GM19043 (cell line): ENCODE measurements at regions not wholly inside any gene's neighbourhood (a gene's known extent, or its start where the extent isn't known, plus 50 kb on each side); places are given as distances from the start of the nearest gene placed in this dataset.

Experiments
- ATAC-seq: cut with Tn5 transposase; IDR thresholded peaks from one replicate; pipeline ENCODE4 v1.9.1; 2021; ENCODE audit warnings: low read depth; ENCODE audit not compliant: unreplicated experiment

DNA sequence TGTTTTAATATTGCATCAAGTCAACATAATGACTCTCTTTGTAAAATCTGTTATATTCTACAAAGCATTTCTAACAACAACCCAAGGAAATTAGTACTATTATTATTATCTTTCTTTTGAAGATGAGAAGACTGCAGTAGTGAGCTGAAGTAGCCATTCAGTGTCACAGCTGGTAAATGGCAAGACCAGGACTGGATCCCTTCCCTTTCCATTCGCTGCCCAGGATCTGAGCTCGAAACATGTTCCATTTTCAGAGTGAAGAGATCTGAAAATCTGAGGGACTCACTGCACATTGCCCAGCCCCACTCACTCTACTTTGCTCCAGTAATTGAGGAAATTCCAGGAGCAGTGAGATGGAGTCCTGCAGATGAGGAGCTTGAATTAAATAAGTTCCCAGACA, 240.0 kb upstream of the BLID start:
- ATAC-seq: no peak

DNA sequence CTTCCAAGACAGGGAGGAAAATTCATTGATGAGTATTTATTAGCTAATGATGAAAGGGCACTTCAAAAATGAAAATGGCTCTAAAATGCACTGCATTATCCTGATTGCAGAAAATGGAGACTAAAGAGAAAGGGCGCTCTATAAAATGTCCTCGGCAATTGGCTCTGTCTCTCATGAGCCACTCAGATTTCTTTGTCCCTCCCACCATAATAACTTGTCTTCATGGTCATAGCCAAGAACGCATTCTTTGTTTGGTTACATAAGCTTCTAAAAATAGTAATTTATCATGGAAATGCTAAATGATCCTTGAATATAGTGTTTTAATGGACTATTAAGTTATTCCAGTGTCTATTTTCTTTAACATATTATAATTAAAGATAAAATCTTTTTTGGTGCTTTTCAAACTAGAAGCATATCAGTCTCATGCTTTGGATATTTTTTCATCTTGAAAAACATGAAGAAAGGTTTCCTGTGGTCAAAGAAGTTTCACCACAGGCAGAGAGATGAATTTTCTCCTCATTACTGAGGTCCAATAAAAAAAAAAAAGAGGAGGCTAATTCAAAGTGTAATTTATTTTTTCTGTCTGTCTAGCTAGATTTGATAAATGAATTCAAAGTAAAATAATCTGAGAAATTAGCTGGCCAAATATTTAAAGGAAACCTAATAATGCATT, 238.1 kb upstream of the BLID start:
- ATAC-seq: no peak

- no peak for ATAC-seq
These were observed 237.5 kb upstream of the BLID start for GRCh38 chr11:122353561-122353960.

DNA sequence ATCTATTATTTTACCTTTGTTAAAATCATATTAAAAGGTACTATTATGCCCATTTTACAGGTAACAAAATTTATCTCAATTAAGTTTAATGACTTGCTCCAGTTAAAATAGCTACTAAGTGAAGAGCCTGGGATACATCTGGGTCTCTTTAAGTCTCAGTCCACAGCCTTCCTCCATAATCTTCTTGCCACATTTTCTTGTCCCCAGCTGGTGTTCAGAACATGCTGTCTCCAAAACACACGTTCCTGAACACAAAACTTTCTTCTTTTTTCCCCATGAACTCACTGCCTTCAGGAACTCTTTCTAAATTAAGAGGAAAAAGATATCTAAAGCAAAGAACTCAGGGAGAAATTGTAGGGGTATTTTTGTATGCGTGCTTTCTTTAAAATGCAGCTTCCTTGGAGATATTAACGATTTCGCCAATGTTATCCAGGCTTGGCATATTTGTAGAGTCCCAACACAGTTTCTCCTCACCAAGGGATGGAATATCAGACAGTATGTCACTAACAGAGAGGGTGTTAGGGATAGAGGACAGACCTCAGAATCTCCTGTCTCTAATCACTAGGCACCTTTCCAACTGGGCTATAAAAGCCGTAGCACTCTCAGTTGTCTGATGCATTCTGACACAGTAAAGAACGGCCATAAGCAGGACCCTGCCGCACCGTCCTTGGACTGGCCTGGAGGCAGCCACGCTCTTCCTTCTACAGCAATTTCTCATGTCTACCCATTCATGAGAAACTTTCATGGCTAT, 232.8 kb upstream of the BLID start:
- ATAC-seq: no peak

- no peak for ATAC-seq
These were observed 230.0 kb upstream of the BLID start for GRCh38 chr11:122346006-122346405.

DNA sequence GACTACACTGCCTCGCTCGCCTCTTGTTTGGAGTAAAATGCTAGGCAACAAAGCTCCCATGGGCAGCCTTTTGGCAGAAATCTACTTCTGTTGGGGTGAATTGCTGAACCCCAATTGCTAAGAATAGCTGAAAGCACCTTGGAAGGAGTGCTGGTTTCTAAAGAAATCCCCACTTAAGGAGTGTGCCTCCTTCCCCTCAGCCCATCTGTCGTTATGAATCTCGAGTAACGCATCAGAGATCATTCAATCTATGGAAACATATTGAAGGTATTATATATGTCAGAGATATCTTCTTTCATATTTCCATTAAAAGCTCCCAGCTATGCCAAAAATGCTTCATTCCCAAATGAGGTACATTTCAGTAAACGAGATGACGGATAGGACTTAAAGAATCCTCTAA, 229.6 kb upstream of the BLID start:
- ATAC-seq: no peak

DNA sequence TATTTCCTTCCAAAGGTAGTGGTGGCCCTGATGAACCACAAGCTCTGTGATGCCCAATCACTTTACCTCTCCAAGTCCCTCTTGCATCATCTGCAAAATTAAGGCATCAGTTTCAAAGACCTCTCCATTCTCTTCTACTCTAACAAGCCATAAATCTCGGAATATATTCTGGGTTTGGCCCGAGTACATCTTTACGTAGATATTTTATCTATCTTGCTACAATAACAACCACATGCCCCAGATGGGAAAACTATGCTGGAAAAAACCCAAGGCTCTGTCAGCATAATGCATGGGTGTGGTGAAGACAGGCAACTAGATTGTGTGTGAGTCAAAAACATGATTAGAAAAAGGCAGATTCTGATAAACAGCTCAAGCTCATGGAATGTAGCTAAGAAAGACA, 228.2 kb upstream of the BLID start:
- ATAC-seq: no peak

- no peak for ATAC-seq
These were observed 227.2 kb upstream of the BLID start for GRCh38 chr11:122343210-122343609.

DNA sequence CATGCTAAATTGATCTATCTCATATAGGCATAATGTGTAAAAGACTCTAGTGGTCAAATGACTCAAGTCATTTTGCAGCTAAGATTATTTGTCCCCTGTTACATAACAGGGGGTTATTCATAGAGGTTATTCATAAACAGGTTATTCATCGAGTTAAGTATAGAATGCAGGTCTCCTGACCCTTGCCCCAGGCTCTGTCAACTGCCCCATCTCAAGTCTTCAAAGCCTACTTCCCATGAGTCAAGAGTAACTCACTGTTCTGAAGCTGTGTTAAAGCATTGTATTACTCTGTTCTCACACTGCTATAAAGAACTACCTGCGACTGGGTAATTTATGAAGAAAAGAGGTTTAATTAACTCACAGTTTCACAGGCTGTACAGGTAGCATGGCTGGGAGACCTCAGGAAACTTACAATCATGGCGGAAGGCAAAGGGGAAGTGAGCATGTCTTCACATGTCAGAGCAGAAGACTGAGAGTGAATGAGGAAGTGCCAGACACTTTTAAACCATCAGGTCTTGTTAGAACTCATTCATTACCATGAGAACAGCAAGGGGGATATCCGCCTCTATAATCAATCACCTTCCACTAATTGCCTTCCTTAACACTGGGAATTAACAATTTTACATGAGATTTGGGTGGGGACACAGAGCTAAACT, 226.2 kb upstream of the BLID start:
- ATAC-seq: no peak

DNA sequence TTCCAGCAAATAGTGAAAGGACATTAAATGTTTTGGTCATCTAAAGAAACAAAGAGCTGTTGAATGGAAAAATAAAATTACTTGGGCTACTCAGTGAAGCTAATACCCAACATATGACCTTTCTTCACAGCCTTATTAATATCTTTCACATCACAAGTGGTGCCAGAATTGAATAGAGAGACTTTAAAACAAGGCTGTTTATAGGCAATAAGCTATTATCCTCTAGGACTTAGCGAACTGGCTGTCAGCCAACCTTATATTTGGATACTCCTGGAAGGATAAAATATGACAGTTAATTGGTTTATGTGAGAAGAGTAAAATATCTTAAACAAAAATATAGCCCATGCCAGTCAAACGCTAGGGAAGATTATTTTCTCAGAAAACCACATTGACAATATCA, 225.5 kb upstream of the BLID start:
- ATAC-seq: no peak

DNA sequence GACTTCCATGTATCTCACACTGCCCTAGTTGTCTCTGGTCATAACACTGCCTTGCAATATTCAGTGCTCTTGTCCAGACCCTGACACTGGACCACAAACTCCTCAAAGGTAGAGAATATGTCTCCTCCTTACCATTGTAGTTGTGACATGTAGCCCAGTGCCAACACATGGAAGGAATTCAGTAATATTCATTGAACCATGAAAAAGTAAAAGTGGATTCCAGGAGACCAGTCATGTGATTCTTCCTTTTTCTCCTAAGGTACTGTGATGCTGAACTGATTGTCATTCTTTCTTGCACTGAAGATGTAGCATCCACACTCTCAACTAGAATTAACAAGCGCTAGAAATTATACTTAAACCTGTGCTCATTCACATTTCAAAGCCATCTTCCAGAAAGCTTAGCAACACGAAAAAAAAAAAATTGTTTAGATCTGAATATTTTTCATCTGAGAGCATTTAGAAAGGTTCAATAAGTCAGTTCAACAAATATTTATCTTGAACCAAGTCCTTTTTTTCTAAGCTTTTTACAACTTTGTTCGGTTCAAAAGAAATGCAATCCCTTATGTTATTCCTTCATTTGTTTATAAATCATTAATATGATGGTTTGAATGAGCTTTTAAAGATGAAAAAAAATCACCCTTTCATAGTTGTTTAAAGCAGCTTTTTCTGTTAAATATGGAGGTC, 224.7 kb upstream of the BLID start:
- ATAC-seq: no peak

DNA sequence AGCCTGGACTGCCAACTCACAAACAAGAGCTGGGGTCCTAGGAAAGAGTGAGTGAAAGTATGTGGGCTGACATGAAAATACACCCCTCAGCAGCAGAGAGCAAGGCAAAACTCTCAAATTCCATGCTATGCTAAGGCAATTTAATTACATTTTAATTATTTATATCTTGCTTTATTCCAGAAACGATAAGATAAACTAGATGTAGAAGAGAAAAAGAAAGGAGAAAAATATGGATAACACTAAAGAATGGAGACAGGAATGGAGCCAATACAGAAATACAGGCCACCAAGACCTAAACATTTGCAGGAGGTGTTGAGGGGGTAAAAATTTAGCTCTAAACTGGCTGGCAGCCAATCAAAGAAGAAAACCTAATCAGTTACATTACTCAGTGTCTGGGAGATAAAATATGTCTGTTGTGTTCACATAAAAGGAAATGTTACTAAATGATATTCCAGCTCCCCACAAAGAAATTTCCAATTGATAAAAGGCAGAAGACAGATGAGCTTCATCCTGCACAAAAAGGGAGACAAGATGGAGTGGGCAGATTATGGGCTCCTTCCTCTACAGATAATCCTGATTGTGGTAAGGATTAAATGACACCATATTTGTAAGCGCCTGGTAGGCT, 223.5 kb upstream of the BLID start:
- ATAC-seq: no peak

GRCh38 chr11:122337704-122338103, 221.7 kb upstream of the BLID start:
- ATAC-seq: no peak

DNA sequence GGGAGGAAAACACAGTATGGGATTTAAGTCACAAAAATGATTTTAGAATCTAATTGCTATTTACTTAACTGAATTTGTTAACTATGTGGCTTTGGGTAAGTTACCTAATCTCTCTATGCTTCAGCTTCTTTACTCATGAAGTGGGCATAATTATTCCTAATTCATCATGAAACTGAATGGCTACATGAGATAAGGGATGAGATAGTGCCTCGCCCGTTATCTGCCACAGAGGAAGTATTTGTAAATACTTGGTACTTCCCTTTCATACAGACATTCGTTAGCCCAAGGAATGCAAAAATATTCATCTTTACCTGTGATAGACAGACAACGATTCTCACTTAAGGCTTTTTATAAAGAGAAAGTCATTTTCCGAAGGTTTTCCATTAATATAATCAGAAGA, 221.2 kb upstream of the BLID start:
- ATAC-seq: no peak

DNA sequence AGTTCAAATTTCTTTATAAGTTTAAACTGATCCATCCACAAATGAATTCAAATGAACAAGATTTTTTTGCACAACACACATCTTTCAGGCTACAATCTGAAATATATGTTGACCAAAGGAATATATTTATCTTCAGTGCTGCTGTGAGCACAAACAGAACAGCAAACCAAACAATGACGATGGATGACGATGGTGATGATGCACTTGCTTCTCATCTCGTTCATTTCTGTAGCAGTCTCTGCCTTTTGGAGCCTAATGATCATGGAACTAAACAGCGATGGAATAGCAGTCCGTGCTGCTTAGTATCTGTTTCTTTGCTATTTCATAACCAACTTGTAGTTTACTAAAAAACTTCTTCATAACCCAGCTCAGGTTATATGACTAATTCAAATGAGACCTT, 220.7 kb upstream of the BLID start:
- no peak for ATAC-seq

- ATAC-seq: no peak
These were observed 218.7 kb upstream of the BLID start for GRCh38 chr11:122334546-122335339.

DNA sequence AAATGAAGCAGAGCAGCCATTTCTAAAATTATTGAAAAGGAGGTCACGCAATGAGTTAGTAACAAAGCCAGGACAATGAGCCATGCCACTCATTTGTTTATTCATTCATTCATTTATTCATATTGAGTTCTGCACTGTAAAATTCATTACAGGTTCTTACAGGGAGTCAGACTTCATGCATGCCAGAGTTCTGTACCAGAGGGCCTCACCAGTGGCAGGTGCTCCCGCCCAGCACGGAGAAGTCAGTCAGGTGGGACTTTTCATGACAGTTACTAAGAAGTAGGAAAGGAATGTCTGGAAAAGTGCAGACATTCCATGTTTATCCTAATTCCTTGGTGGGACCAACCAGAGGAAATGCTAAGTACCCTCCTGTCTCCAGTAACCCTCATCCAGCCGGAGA, 217.5 kb upstream of the BLID start:
- no peak for ATAC-seq

GRCh38 chr11:122331079-122331478, 215.1 kb upstream of the BLID start:
- no peak for ATAC-seq

DNA sequence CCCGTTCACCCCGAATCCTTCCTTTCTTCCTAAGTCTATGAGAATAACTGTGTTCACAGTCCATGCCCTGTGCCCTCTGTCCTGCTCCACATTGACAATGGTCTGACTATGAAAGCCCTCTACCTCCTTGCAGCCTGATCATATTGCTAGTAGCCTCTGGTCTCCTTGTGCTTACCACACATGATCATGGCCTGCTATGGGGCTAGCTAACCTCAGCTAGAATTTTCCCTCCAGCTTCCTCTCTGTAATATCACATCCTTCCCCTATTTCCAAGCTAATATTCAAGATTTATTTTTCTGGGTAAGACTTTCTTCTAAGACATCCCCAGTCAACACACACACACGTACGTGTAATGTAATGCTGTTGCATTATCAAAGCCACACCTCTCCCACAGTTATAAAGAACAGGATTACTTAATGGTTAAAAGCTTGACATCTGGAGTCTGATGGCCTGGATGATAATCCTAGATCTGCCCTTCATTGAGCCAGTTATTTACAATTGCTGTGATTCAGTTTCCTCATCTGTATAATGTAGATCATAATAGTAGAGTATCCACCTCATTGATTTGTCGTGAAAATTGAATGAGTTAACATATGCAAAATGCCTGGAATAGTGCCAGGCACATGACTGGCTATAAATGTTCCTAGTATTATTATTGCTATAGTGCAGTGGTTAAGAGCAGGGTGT, 214.4 kb upstream of the BLID start:
- ATAC-seq: no peak

- no peak for ATAC-seq
These were observed 211.5 kb upstream of the BLID start for GRCh38 chr11:122327528-122327927.
